ENCODE measurements at regions not wholly inside any gene's neighbourhood (a gene's known extent, or its start where the extent isn't known, plus 50 kb on each side); places are given as distances from the start of the nearest gene placed in this dataset.

DNA sequence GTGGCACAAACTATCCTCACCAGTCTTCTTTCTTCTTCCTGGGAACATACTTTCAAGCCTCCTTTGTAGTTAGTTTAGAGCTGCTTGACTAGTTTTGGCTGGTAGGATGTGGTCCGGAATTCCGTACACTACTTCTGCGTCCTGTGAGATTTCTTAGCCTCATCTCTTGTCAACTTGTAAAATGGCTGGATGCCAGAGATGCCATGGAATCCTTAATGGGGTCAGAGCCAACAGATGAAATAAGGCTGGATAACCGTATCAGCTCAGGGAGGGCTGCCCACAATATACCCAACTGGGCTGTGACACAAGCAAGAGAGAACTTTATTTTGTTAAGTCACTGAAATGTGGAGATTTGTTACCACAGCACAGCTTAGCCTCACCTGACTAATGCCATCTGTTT lies 466.9 kb upstream of the MDFIC2 start:
- intact Hi-C loops (cut with micrococcal nuclease), result no loop called here
- Histone ChIP-seq H3K79me2 (ENCODE audit: insufficient read depth, low read length) (no peaks in the 10 kb centered on the region), H3K4me1 (ENCODE audit: control insufficient read depth in 1 of 2, insufficient read depth in 2 of 2, low read length in 2 of 2) (no peaks in the 10 kb centered on the region), H3K9me3 (replicated peaks in 1 of 2; ENCODE audit: control insufficient read depth in 1 of 2, insufficient read depth in 1 of 2, low read length in 2 of 2) (no peaks in the 10 kb centered on the region), H3K9ac (ENCODE audit: insufficient read depth, low read length, poor library complexity, severe bottlenecking) (no peak overlapping the region), H3K4me2 (replicated peaks; ENCODE audit: extremely low read depth, low read length, poor library complexity, severe bottlenecking) (no peak overlapping the region), H4K20me1 (ENCODE audit: insufficient read depth, low read length) (no peaks in the 10 kb centered on the region), H2AFZ (ENCODE audit: insufficient read depth, low read depth, low read length, poor library complexity, severe bottlenecking) (no peak overlapping the region), H3K36me3 (replicated peaks in 1 of 2; ENCODE audit: control insufficient read depth in 1 of 2, insufficient read depth in 2 of 2, low read length in 2 of 2) (no peaks in the 10 kb centered on the region), H3K4me3 (replicated peaks in 1 of 3; ENCODE audit: low read depth in 2 of 3, low read length in 3 of 3) (no peak overlapping the region), H3K27ac (ENCODE audit: low read depth in 1 of 2, low read length in 2 of 2) (no peak overlapping the region), H3K27me3 (ENCODE audit: control insufficient read depth in 2 of 2, insufficient read depth in 2 of 2, low read length in 2 of 2) (no peaks in the 10 kb centered on the region)
- TF ChIP-seq, protein P1, sequence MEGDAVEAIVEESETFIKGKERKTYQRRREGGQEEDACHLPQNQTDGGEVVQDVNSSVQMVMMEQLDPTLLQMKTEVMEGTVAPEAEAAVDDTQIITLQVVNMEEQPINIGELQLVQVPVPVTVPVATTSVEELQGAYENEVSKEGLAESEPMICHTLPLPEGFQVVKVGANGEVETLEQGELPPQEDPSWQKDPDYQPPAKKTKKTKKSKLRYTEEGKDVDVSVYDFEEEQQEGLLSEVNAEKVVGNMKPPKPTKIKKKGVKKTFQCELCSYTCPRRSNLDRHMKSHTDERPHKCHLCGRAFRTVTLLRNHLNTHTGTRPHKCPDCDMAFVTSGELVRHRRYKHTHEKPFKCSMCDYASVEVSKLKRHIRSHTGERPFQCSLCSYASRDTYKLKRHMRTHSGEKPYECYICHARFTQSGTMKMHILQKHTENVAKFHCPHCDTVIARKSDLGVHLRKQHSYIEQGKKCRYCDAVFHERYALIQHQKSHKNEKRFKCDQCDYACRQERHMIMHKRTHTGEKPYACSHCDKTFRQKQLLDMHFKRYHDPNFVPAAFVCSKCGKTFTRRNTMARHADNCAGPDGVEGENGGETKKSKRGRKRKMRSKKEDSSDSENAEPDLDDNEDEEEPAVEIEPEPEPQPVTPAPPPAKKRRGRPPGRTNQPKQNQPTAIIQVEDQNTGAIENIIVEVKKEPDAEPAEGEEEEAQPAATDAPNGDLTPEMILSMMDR (IDR thresholded peaks at IDR 0.05), result no peak
- Mint-ChIP-seq H3K27ac (no peak overlapping the region), H3K27me3 (ENCODE audit: low read depth in 3 of 3) (peaks cover 0 to 4% (median 0%) of the 10 kb centered on the region in 3 donors), H3K4me1 (no peaks in the 10 kb centered on the region), H3K4me3 (no peak overlapping the region), H3K9me3 (peaks cover 0 to 2% (median 0%) of the 10 kb centered on the region in 7 donors), H3K36me3 (no peaks in the 10 kb centered on the region)
- no peak for DNase-seq
- WGBS (ENCODE audit: insufficient coverage), result 83% methylated on average over 4 of the region's 4 CpGs

DNA sequence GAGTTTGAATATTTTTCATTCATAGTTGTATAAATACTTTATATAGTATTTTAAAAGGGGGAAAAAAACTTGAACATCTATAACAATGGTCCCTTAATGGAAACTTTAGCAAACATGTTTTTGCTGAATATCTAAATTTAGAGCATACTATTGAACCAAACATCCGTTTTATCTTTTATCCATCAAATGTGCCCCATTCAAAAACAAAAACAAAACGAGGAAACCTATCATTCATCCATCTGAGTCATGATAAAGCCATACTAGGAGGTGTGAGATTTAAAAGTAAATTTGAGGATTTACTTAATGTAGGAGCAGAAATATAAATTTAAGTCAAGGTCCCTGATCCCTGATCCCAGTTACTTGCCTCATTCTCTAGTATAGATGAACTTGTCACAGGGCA lies 463.6 kb upstream of the MDFIC2 start:
- Histone ChIP-seq H3K79me2 (ENCODE audit: insufficient read depth, low read length) (no peaks in the 10 kb centered on the region), H3K36me3 (replicated peaks in 1 of 2; ENCODE audit: control insufficient read depth in 1 of 2, insufficient read depth in 2 of 2, low read length in 2 of 2) (no peaks in the 10 kb centered on the region), H3K9ac (ENCODE audit: insufficient read depth, low read length, poor library complexity, severe bottlenecking) (no peak overlapping the region), H3K4me2 (replicated peaks; ENCODE audit: extremely low read depth, low read length, poor library complexity, severe bottlenecking) (no peak overlapping the region), H2AFZ (ENCODE audit: insufficient read depth, low read depth, low read length, poor library complexity, severe bottlenecking) (no peak overlapping the region), H3K27ac (ENCODE audit: low read depth in 1 of 2, low read length in 2 of 2) (no peak overlapping the region), H4K20me1 (ENCODE audit: insufficient read depth, low read length) (no peaks in the 10 kb centered on the region), H3K9me3 (replicated peaks in 1 of 2; ENCODE audit: control insufficient read depth in 1 of 2, insufficient read depth in 1 of 2, low read length in 2 of 2) (no peaks in the 10 kb centered on the region), H3K4me3 (replicated peaks in 1 of 3; ENCODE audit: low read depth in 2 of 3, low read length in 3 of 3) (no peak overlapping the region), H3K4me1 (ENCODE audit: control insufficient read depth in 1 of 2, insufficient read depth in 2 of 2, low read length in 2 of 2) (no peaks in the 10 kb centered on the region), H3K27me3 (ENCODE audit: control insufficient read depth in 2 of 2, insufficient read depth in 2 of 2, low read length in 2 of 2) (no peaks in the 10 kb centered on the region)
- H3K27ac Mint-ChIP-seq, result no peak overlapping the region
- H3K27me3 Mint-ChIP-seq (ENCODE audit: low read depth in 3 of 3), result peaks cover 0 to 4% (median 0%) of the 10 kb centered on the region in 3 donors
- no peaks in the 10 kb centered on the region for H3K4me1 Mint-ChIP-seq
- peaks cover 0 to 2% (median 0%) of the 10 kb centered on the region in 7 donors for H3K9me3 Mint-ChIP-seq
- intact Hi-C loops (cut with micrococcal nuclease), result no loop called here
- H3K4me3 Mint-ChIP-seq, result no peak overlapping the region
- no CpG with 5 or more reads among the region's 2 CpGs for WGBS (ENCODE audit: insufficient coverage)
- TF ChIP-seq, protein P1 (IDR thresholded peaks at IDR 0.05), result no peak
- no peaks in the 10 kb centered on the region for H3K36me3 Mint-ChIP-seq
- DNase-seq, result no peak
